H1 (cell line): ENCODE measurements at regions not wholly inside any gene's neighbourhood (a gene's known extent, or its start where the extent isn't known, plus 50 kb on each side); places are given as distances from the start of the nearest gene placed in this dataset.

Experiments used
- CTCF ChIA-PET: fragments of 300-600 bp; sonication (Branson Sonifier 250); formaldehyde crosslinking; loops from one replicate; lab custom pipeline; 2021; ENCODE audit not compliant: partially characterized antibody; lab: Charles Lee
- POLR2A ChIA-PET: fragments of 300-600 bp; sonication (Branson Sonifier 250); formaldehyde crosslinking; loops from one replicate; lab custom pipeline; 2021; ENCODE audit warnings: inconsistent platforms; ENCODE audit not compliant: partially characterized antibody; lab: Charles Lee
- DNase-seq, 2 experiments: peaks; one replicate each; pipeline versions ENCODE4 v3.0.0 to v3.0.0-alpha.2; 2010 to 2022; ENCODE audit warnings: low spot score in 2 of 2, low read depth in 1 of 2, mixed read lengths in 1 of 2
- FAIRE-seq: peaks from 2 replicates; lab custom pipeline; 2011; peaks lifted over from hg19 to GRCh38; lab: Jason Lieb, UNC
- H2AFZ ChIP-seq: 2 replicates; pipeline ENCODE4 v1.8.1; 2012; ENCODE audit warnings: low read length, inconsistent platforms
- H2AK5ac ChIP-seq: 2 replicates; pipeline ENCODE4 v1.6.1; 2013; ENCODE audit warnings: low read depth, low read length
- H2BK120ac ChIP-seq: replicated peaks from 2 replicates; pipeline ENCODE3; 2013; ENCODE audit warnings: low read depth, low read length, inconsistent platforms
- H2BK12ac ChIP-seq: 2 replicates; pipeline ENCODE4 v1.6.1; 2013; ENCODE audit warnings: low read depth, low read length
- H2BK15ac ChIP-seq: 2 replicates; pipeline ENCODE4 v1.6.1; 2013; ENCODE audit warnings: low read length
- H2BK20ac ChIP-seq: 2 replicates; pipeline ENCODE4 v1.6.1; 2013; ENCODE audit warnings: low read length
- H2BK5ac ChIP-seq: 2 replicates; pipeline ENCODE4 v1.6.1; 2013; ENCODE audit warnings: low read depth, low read length
- H3K14ac ChIP-seq: 2 replicates; pipeline ENCODE4 v1.6.1; 2013; ENCODE audit warnings: inconsistent platforms; ENCODE audit not compliant: insufficient read length
- H3K18ac ChIP-seq: 2 replicates; pipeline ENCODE4 v1.6.1; 2013; ENCODE audit warnings: low read length; ENCODE audit errors: extremely low read depth
- H3K23ac ChIP-seq: 2 replicates; pipeline ENCODE4 v1.6.1; 2013; ENCODE audit warnings: inconsistent platforms; ENCODE audit not compliant: insufficient read length
- H3K23me2 ChIP-seq: 2 replicates; pipeline ENCODE4 v1.6.1; 2013; ENCODE audit warnings: low read depth, low read length
- H3K27ac ChIP-seq: 2 replicates; pipeline ENCODE4 v1.6.1; 2011; ENCODE audit warnings: low read depth, low read length, inconsistent platforms
- H3K27me3 ChIP-seq, 4 experiments: replicated peaks in 1 of 4; 1 replicate in 1 of 4; 2 replicates in 3 of 4; pipeline versions ENCODE4 v1.6.1 to v1.8.1; 2011 to 2013; ENCODE audit warnings: low read length in 3 of 4, mild to moderate bottlenecking in 3 of 4, inconsistent platforms in 2 of 4, mixed read lengths in 2 of 4, moderate library complexity in 1 of 4; ENCODE audit not compliant: control insufficient read depth in 3 of 4, insufficient read depth in 3 of 4; ENCODE audit errors: extremely low read depth in 1 of 4
- H3K36me3 ChIP-seq, 4 experiments: 2 replicates each; pipeline versions ENCODE4 v1.6.1 to v1.8.1; 2011 to 2013; ENCODE audit warnings: mild to moderate bottlenecking in 4 of 4, low read length in 3 of 4, moderate library complexity in 2 of 4, control low read depth in 1 of 4, inconsistent platforms in 1 of 4; ENCODE audit not compliant: insufficient read depth in 4 of 4, control insufficient read depth in 2 of 4
- H3K4ac ChIP-seq: replicated peaks from 2 replicates; pipeline ENCODE3; 2013; ENCODE audit warnings: low read length, low read depth, mixed read lengths, inconsistent platforms; ENCODE audit not compliant: insufficient read length
- H3K4me1 ChIP-seq, 4 experiments: replicated peaks in 1 of 4; 1 replicate in 1 of 4; 2 replicates in 3 of 4; pipeline versions ENCODE4 v1.6.1 to v1.8.1; 2011 to 2013; ENCODE audit warnings: low read length in 3 of 4, inconsistent platforms in 2 of 4, mixed read lengths in 1 of 4; ENCODE audit not compliant: insufficient read depth in 4 of 4, control insufficient read depth in 3 of 4
- H3K4me2 ChIP-seq, 2 experiments: 2 replicates each; pipeline versions ENCODE4 v1.6.1 to v1.8.1; 2011 to 2013; ENCODE audit warnings: low read depth in 2 of 2, low read length in 2 of 2, control low read depth in 1 of 2, inconsistent platforms in 1 of 2, mild to moderate bottlenecking in 1 of 2; ENCODE audit not compliant: insufficient read depth in 1 of 2
- H3K4me3 ChIP-seq, 4 experiments: fragments of 200-600, 300-600 bp in 1 of 4; sonication (generic), shearing (Covaris generic), sonication (Bioruptor Twin) in 1 of 4; 2 replicates each; pipeline versions ENCODE4 v1.5.1 to v1.8.1; 2011 to 2016; ENCODE audit warnings: low read length in 4 of 4, low read depth in 3 of 4, control low read depth in 2 of 4, inconsistent platforms in 2 of 4, mild to moderate bottlenecking in 2 of 4, mixed read lengths in 1 of 4, moderate library complexity in 1 of 4; ENCODE audit not compliant: insufficient read depth in 2 of 4; ENCODE audit errors: extremely low read depth in 1 of 4
- H3K56ac ChIP-seq: replicated peaks from 2 replicates; pipeline ENCODE3; 2013; ENCODE audit warnings: low read depth, mild to moderate bottlenecking, mixed read lengths, low read length, inconsistent platforms; ENCODE audit not compliant: insufficient read length
- H3K79me1 ChIP-seq: 2 replicates; pipeline ENCODE4 v1.6.1; 2013; ENCODE audit warnings: low read depth, low read length, control low read depth
- H3K79me2 ChIP-seq, 2 experiments: 2 replicates each; pipeline versions ENCODE4 v1.6.1 to v1.8.1; 2012 to 2013; ENCODE audit warnings: low read length in 2 of 2, mild to moderate bottlenecking in 2 of 2, inconsistent platforms in 1 of 2; ENCODE audit not compliant: insufficient read depth in 2 of 2, control insufficient read depth in 1 of 2
- H3K9ac ChIP-seq, 4 experiments: replicated peaks in 1 of 4; 1 replicate in 1 of 4; 2 replicates in 3 of 4; pipeline versions ENCODE4 v1.6.1 to v1.8.1; 2011 to 2013; ENCODE audit warnings: low read depth in 3 of 4, low read length in 3 of 4, control low read depth in 2 of 4, mild to moderate bottlenecking in 2 of 4, moderate library complexity in 2 of 4, inconsistent platforms in 1 of 4; ENCODE audit errors: extremely low read depth in 1 of 4
- H3K9me3 ChIP-seq, 2 experiments: 2 replicates each; pipeline versions ENCODE4 v1.6.1 to v1.8.1; 2012 to 2013; ENCODE audit warnings: mild to moderate bottlenecking in 2 of 2, moderate library complexity in 2 of 2, control low read depth in 1 of 2, inconsistent platforms in 1 of 2, low read depth in 1 of 2, low read length in 1 of 2, mixed read lengths in 1 of 2; ENCODE audit not compliant: insufficient read depth in 2 of 2
- H4K20me1 ChIP-seq, 2 experiments: replicated peaks in 1 of 2; 2 replicates each; pipeline versions ENCODE3 to v1.8.1; 2011 to 2013; ENCODE audit warnings: inconsistent platforms in 2 of 2, low read length in 2 of 2, mild to moderate bottlenecking in 1 of 2; ENCODE audit not compliant: insufficient read depth in 2 of 2, control insufficient read depth in 1 of 2
- H4K5ac ChIP-seq: 2 replicates; pipeline ENCODE4 v1.6.1; 2013; ENCODE audit warnings: low read length, low read depth, mixed read lengths, inconsistent platforms; ENCODE audit not compliant: insufficient read length
- H4K8ac ChIP-seq: 2 replicates; pipeline ENCODE4 v1.8.0; 2013; ENCODE audit warnings: mild to moderate bottlenecking, moderate library complexity, low read length, inconsistent platforms; ENCODE audit not compliant: insufficient read depth; ENCODE audit errors: extremely low read depth
- H4K91ac ChIP-seq: replicated peaks from 2 replicates; pipeline ENCODE3; 2013; ENCODE audit warnings: low read length, mixed read lengths, inconsistent platforms; ENCODE audit not compliant: insufficient read length
- ASH2L ChIP-seq: fragments of 200-600, 300-600 bp; sonication (generic); IDR thresholded peaks from one replicate; pipeline ENCODE4 v1.7.1; 2017; ENCODE audit warnings: low read length
- BACH1 ChIP-seq: IDR thresholded peaks from 2 replicates; pipeline ENCODE4 v1.6.1; 2012; ENCODE audit warnings: low read length, improper control_type of control experiment
- CBX5 ChIP-seq: fragments of 300-800, 300-1000 bp; sonication (generic); IDR thresholded peaks from 2 replicates; pipeline ENCODE4 v1.7.1; 2016; ENCODE audit warnings: antibody characterized with exemption, low read length, low read depth
- GABPA ChIP-seq: IDR thresholded peaks from 2 replicates; pipeline ENCODE4 v1.6.1; 2011; ENCODE audit warnings: mild to moderate bottlenecking, low read length, moderate library complexity, borderline replicate concordance; ENCODE audit not compliant: insufficient read depth
- KDM5A ChIP-seq: fragments of 200-600 bp; IDR thresholded peaks from 2 replicates; pipeline ENCODE4 v1.7.1; 2012; ENCODE audit warnings: mild to moderate bottlenecking, low read length, inconsistent platforms, mixed read lengths
- MAFK ChIP-seq: IDR thresholded peaks from 2 replicates; pipeline ENCODE4 v1.6.1; 2012; ENCODE audit warnings: low read depth, mild to moderate bottlenecking, improper control_type of control experiment, low read length
- RAD21 ChIP-seq, 2 experiments: IDR thresholded peaks in 1 of 2; conservative IDR thresholded peaks in 1 of 2; 2 replicates each; pipeline ENCODE4 v1.6.1; 2011; ENCODE audit warnings: low read depth in 2 of 2, low read length in 2 of 2, improper control_type of control experiment in 1 of 2, inconsistent platforms in 1 of 2, mild to moderate bottlenecking in 1 of 2, moderate library complexity in 1 of 2
- RBBP5 ChIP-seq: IDR thresholded peaks from 2 replicates; pipeline ENCODE4 v1.7.1; 2012; ENCODE audit warnings: low read depth, mild to moderate bottlenecking, inconsistent platforms, low read length, moderate library complexity, borderline replicate concordance
- RNF2 ChIP-seq: fragments of 200-900, 300-1000 bp; sonication (generic); IDR thresholded peaks from 2 replicates; pipeline ENCODE4 v1.7.1; 2016; ENCODE audit warnings: borderline replicate concordance, low read depth, mild to moderate bottlenecking, antibody characterized with exemption, low read length; ENCODE audit not compliant: poor library complexity, severe bottlenecking; ENCODE audit errors: missing control alignments
- SIX5 ChIP-seq: IDR thresholded peaks from 2 replicates; pipeline ENCODE4 v1.6.1; 2011; ENCODE audit warnings: mild to moderate bottlenecking, low read depth, low read length
- SP1 ChIP-seq: IDR thresholded peaks from 2 replicates; pipeline ENCODE4 v1.6.1; 2011; ENCODE audit warnings: low read depth, low read length
- SP2 ChIP-seq: IDR thresholded peaks from 2 replicates; pipeline ENCODE4 v1.6.1; 2012; ENCODE audit warnings: mild to moderate bottlenecking, low read length, inconsistent platforms
- SRF ChIP-seq: IDR thresholded peaks from 2 replicates; pipeline ENCODE4 v1.6.1; 2011; ENCODE audit warnings: mild to moderate bottlenecking, low read depth, low read length, moderate library complexity
- TBP ChIP-seq: IDR thresholded peaks from 2 replicates; pipeline ENCODE4 v1.6.1; 2011; ENCODE audit warnings: low read depth, low read length, improper control_type of control experiment
- TEAD4 ChIP-seq: IDR thresholded peaks from 2 replicates; pipeline ENCODE4 v1.6.1; 2012; ENCODE audit warnings: low read depth, low read length, inconsistent platforms, mixed read lengths
- WGBS, 2 experiments: shearing (Covaris generic) in 1 of 2; methylation state at CpG; one replicate each; pipeline versions ENCODE4 v1.1.6 to v1.1.7; 2013 to 2015; ENCODE audit warnings: low lambda C conversion rate in 2 of 2, mixed read lengths in 2 of 2, inconsistent platforms in 1 of 2, low coverage in 1 of 2, missing lambda C conversion rate in 1 of 2; ENCODE audit not compliant: insufficient replicate concordance in 2 of 2, insufficient coverage in 1 of 2, insufficient read length in 1 of 2; ENCODE audit errors: extremely low coverage in 1 of 2, missing lambda C conversion rate in 1 of 2; 5-methylcytosine and 5-hydroxymethylcytosine counted together

GRCh38 chr14:101055106-101055662 lies 151.7 kb upstream of the RTL1 start:
- Histone ChIP-seq H3K9ac (no peak overlapping the region), H3K14ac (no peak overlapping the region), H2BK5ac (no peak overlapping the region), H3K79me1 (no peaks in the 10 kb centered on the region), H2BK15ac (no peak overlapping the region), H2BK20ac (no peak overlapping the region), H3K79me2 (no peaks in the 10 kb centered on the region), H3K4me3 (no peak overlapping the region), H3K23ac (no peak overlapping the region), H4K20me1 (no peaks in the 10 kb centered on the region), H4K91ac (no peak overlapping the region), H2AFZ (no peak overlapping the region), H4K5ac (no peak overlapping the region), H3K23me2 (no peaks in the 10 kb centered on the region), H3K4me1 (no peaks in the 10 kb centered on the region), H2AK5ac (no peak overlapping the region), H3K36me3 (no peaks in the 10 kb centered on the region), H3K4ac (no peak overlapping the region), H2BK120ac (no peak overlapping the region), H3K18ac (no peak overlapping the region), H2BK12ac (no peak overlapping the region), H3K27ac (no peak overlapping the region), H3K9me3 (peaks cover 0 to 10% of the 10 kb centered on the region in 2 experiments; a peak in 2 of 4 replicates), H4K8ac (no peak overlapping the region; the same call in none of the 2 replicates), H3K27me3 (no peaks in the 10 kb centered on the region; a peak in 1 of 7 replicates), H3K4me2 (no peak overlapping the region), H3K56ac (no peak overlapping the region)
- no peak for DNase-seq
- 96% methylated on average over 15 of the region's 15 CpGs; no CpG with 5 or more reads in 1 of the 2 experiments for WGBS, 2 experiments
- ChIA-PET CTCF (interaction anchor here (0.6 to 1.0 kb wide), 2 partner anchors 22 to 137 kb away, joined by 3 read pairs; no protein-coding TSS in a partner anchor), POLR2A (no interaction called here)
- no peak for FAIRE-seq
- TF ChIP-seq TEAD4 (no peak), RNF2 (no peak), KDM5A (no peak), SRF (no peak), RBBP5 (no peak), ASH2L (no peak), MAFK (no peak), TBP (no peak), SP2 (no peak), GABPA (no peak), BACH1 (no peak), SIX5 (no peak), RAD21 (IDR thresholded peaks at IDR 0.05 in 1 of 2, conservative IDR thresholded peaks at IDR 0.05 in 1 of 2; ENCODE audit: low read depth in 2 of 2, low read length in 2 of 2) (no peak), CBX5 (no peak), SP1 (no peak)
